HepG2 (cell line): ENCODE measurements at regions not wholly inside any gene's neighbourhood (a gene's known extent, or its start where the extent isn't known, plus 50 kb on each side); places are given as distances from the start of the nearest gene placed in this dataset.

ENCODE experiments used
- ATAC-seq: fragments of 200-7000 bp; cut with Tn5 transposase; 3 replicates; pipeline ENCODE4 v1.9.1; 2020; ENCODE audit warnings: mild to moderate bottlenecking, moderate library complexity
- BruUV-seq: library from RNA; stranded (reverse); fragments of 400-500 nt; replicated peaks from 2 replicates; lab custom pipeline; 2021; lab: Mats Ljungman, UMichigan
- CTCF ChIA-PET: fragments of 300-600 bp; formaldehyde crosslinking; extraction: SDS; loops from one replicate; lab custom pipeline; 2021; ENCODE audit warnings: low total read pairs, inconsistent platforms, low intra/inter-chr PET ratio; lab: Yijun Ruan, JAX
- POLR2A ChIA-PET: fragments of 350-600 bp; sonication (Branson Sonifier 250); formaldehyde crosslinking; loops from one replicate; lab custom pipeline; 2020; ENCODE audit warnings: antibody characterized with exemption, inconsistent platforms; lab: Yijun Ruan, JAX
- DNase-seq: peaks from one replicate; pipeline ENCODE4 v3.0.0-alpha.2; 2015; ENCODE audit warnings: low spot score
- FAIRE-seq: peaks from 3 replicates; lab custom pipeline; 2011; peaks lifted over from hg19 to GRCh38; lab: Jason Lieb, UNC
- H2AFZ ChIP-seq: one replicate; pipeline ENCODE4 v1.6.1; 2011; ENCODE audit warnings: low read length, inconsistent platforms
- H3K27ac ChIP-seq: fragments of 300-600 bp; 3 replicates; pipeline ENCODE4 v1.8.0; 2011; ENCODE audit warnings: mixed run types, mild to moderate bottlenecking, mixed read lengths, low read length, inconsistent platforms; ENCODE audit not compliant: insufficient read depth; ENCODE audit errors: extremely low read length
- H3K27me3 ChIP-seq, 2 experiments: fragments of 200-600 bp in 1 of 2; 2 replicates in 1 of 2; 3 replicates in 1 of 2; pipeline versions ENCODE4 v1.6.0 to v1.8.0; 2011; ENCODE audit warnings: low read length in 2 of 2, mild to moderate bottlenecking in 2 of 2, moderate library complexity in 2 of 2, inconsistent platforms in 1 of 2; ENCODE audit not compliant: insufficient read depth in 2 of 2, control insufficient read depth in 1 of 2
- H3K36me3 ChIP-seq, 2 experiments: fragments of 200-600 bp in 1 of 2; replicated peaks in 1 of 2; 2 replicates in 1 of 2; 3 replicates in 1 of 2; pipeline versions ENCODE4 v1.5.1 to v1.8.0; 2011; ENCODE audit warnings: low read length in 2 of 2, inconsistent platforms in 1 of 2; ENCODE audit not compliant: insufficient read depth in 2 of 2, control insufficient read depth in 1 of 2
- H3K4me1 ChIP-seq: 2 replicates; pipeline ENCODE4 v1.5.1; 2012; ENCODE audit warnings: low read length, inconsistent platforms; ENCODE audit not compliant: insufficient read depth
- H3K4me2 ChIP-seq: 2 replicates; pipeline ENCODE4 v1.6.0; 2011; ENCODE audit warnings: low read depth, low read length, inconsistent platforms
- H3K4me3 ChIP-seq, 3 experiments: fragments of 200-600 bp in 1 of 3; sonication (generic), shearing (Covaris generic) in 1 of 3; replicated peaks in 1 of 3; 2 replicates each; pipeline ENCODE4 v1.5.1; 2011 to 2016; ENCODE audit warnings: low read length in 3 of 3, inconsistent platforms in 2 of 3, low read depth in 2 of 3, mild to moderate bottlenecking in 2 of 3, control low read depth in 1 of 3, mixed read lengths in 1 of 3; ENCODE audit not compliant: insufficient read depth in 1 of 3
- H3K79me2 ChIP-seq: one replicate; pipeline ENCODE4 v1.6.1; 2011; ENCODE audit warnings: low read length, inconsistent platforms; ENCODE audit not compliant: insufficient read depth
- H3K9ac ChIP-seq: 2 replicates; pipeline ENCODE4 v1.6.0; 2011; ENCODE audit warnings: mild to moderate bottlenecking, low read depth, low read length, inconsistent platforms; ENCODE audit not compliant: insufficient read depth
- H3K9me3 ChIP-seq: 2 replicates; pipeline ENCODE4 v1.5.1; 2012; ENCODE audit warnings: mild to moderate bottlenecking, low read length
- H4K20me1 ChIP-seq: 2 replicates; pipeline ENCODE4 v1.6.0; 2011; ENCODE audit warnings: inconsistent platforms, mild to moderate bottlenecking, low read length, moderate library complexity; ENCODE audit not compliant: insufficient read depth
- CEBPB ChIP-seq: IDR thresholded peaks from 2 replicates; pipeline ENCODE4 v1.6.1; 2011; ENCODE audit warnings: low read depth, low read length, improper control_type of control experiment, borderline replicate concordance
- ESRRA ChIP-seq: sonication (generic); formaldehyde crosslinking; IDR thresholded peaks from 2 replicates; pipeline ENCODE4 v1.5.1; 2020; ENCODE audit warnings: mild to moderate bottlenecking, low read depth, missing genetic modification reagents
- ONECUT2 ChIP-seq: sonication (generic); formaldehyde crosslinking; IDR thresholded peaks from 2 replicates; pipeline ENCODE4 v1.4.0; 2020; ENCODE audit warnings: missing genetic modification reagents
- SCMH1 ChIP-seq: sonication (generic); formaldehyde crosslinking; IDR thresholded peaks from 2 replicates; pipeline ENCODE4 v1.9.0; 2021; ENCODE audit warnings: missing genetic modification reagents, mild to moderate bottlenecking, borderline replicate concordance
- STAT5B ChIP-seq: sonication (generic); formaldehyde crosslinking; IDR thresholded peaks from 2 replicates; pipeline ENCODE4 v1.4.0; 2020; ENCODE audit warnings: missing genetic modification reagents
- ZNF121 ChIP-seq: sonication (generic); formaldehyde crosslinking; IDR thresholded peaks from 2 replicates; pipeline ENCODE4 v1.5.0; 2020; ENCODE audit warnings: mild to moderate bottlenecking, missing genetic modification reagents
- ZNF720 ChIP-seq: sonication (generic); formaldehyde crosslinking; IDR thresholded peaks from 2 replicates; pipeline ENCODE4 v1.4.0; 2020; ENCODE audit warnings: missing genetic modification reagents
- ZSCAN31 ChIP-seq: sonication (generic); formaldehyde crosslinking; IDR thresholded peaks from 2 replicates; pipeline ENCODE4 v1.5.0; 2020; ENCODE audit warnings: low read depth, mild to moderate bottlenecking, missing genetic modification reagents
- WGBS: methylation state at CpG from one replicate; pipeline ENCODE4 v1.1.6; 2017; ENCODE audit warnings: low lambda C conversion rate; 5-methylcytosine and 5-hydroxymethylcytosine counted together
- in situ Hi-C: cut with HindIII; loops from 2 replicates; pipeline ENCODE4 v1.10.0; 2017; ENCODE audit warnings: low pct_unique_long_range_greater_than_20kb; ENCODE audit not compliant: extremely low pct_ligation_motif_present
- intact Hi-C: fragments of 100-400 bp; cut with micrococcal nuclease; formaldehyde crosslinking; loops from one replicate; pipeline ENCODE4 v1.10.0; 2022; ENCODE audit not compliant: unreplicated experiment

- in situ Hi-C loops = no loop called here
Measured at GRCh38 chr2:83478037-83478436, 981.0 kb downstream of the SUCLG1 start.

GRCh38 chr2:83475371-83475770 lies 983.7 kb downstream of the SUCLG1 start:
- Histone ChIP-seq H3K4me2 (no peak overlapping the region), H3K27me3 (no peaks in the 10 kb centered on the region), H3K9ac (no peak overlapping the region), H3K4me3 (no peak overlapping the region), H3K4me1 (no peaks in the 10 kb centered on the region), H3K27ac (no peak overlapping the region), H2AFZ (no peak overlapping the region), H3K9me3 (peaks cover 88% of the 10 kb centered on the region), H3K36me3 (no peaks in the 10 kb centered on the region), H3K79me2 (no peaks in the 10 kb centered on the region), H4K20me1 (no peaks in the 10 kb centered on the region)
- FAIRE-seq (no peak), ATAC-seq (no peak), DNase-seq (no peak)
- CTCF ChIA-PET = no interaction called here
- TF ChIP-seq ZNF720 (CRISPR knock-in tag) (no peak), STAT5B (CRISPR knock-in tag) (no peak), ZSCAN31 (CRISPR knock-in tag) (no peak), SCMH1 (no peak), CEBPB (peak; percentile 57), ZNF121 (CRISPR knock-in tag) (no peak)
- WGBS = 22% methylated on average over 2 of the region's 2 CpGs
- in situ Hi-C loops (no loop called here), intact Hi-C loops (no loop called here)
- POLR2A ChIA-PET = no interaction called here
- no TSS peak for BruUV-seq

More at GRCh38 chr2:83478037-83478436, 981.0 kb downstream of the SUCLG1 start:
- TF ChIP-seq ONECUT2 (CRISPR knock-in tag) (peak; percentile 44; the same call in 1 of the 2 replicates), ESRRA (CRISPR knock-in tag) (no peak)
- Histone ChIP-seq H3K79me2 (no peaks in the 10 kb centered on the region), H3K4me3 (no peak overlapping the region), H2AFZ (no peak overlapping the region), H3K4me1 (no peaks in the 10 kb centered on the region), H3K9ac (no peak overlapping the region), H3K4me2 (no peak overlapping the region), H4K20me1 (no peaks in the 10 kb centered on the region), H3K27me3 (no peaks in the 10 kb centered on the region), H3K9me3 (peaks cover 91% of the 10 kb centered on the region), H3K36me3 (no peaks in the 10 kb centered on the region), H3K27ac (no peak overlapping the region)
- ChIA-PET POLR2A (no interaction called here), CTCF (no interaction called here)
- WGBS = under 1% methylated on average over 4 of the region's 4 CpGs
- DNase-seq (no peak), FAIRE-seq (no peak), ATAC-seq (no peak)
- BruUV-seq = no TSS peak
- intact Hi-C loops = no loop called here
